Liver (tissue), 8 donors: ENCODE measurements at regions not wholly inside any gene's neighbourhood (a gene's known extent, or its start where the extent isn't known, plus 50 kb on each side); places are given as distances from the start of the nearest gene placed in this dataset.

Experiments
- DNase-seq: peaks from one replicate; pipeline ENCODE4 v3.0.0-alpha.2; 2017; ENCODE audit warnings: low spot score
- H3K27ac ChIP-seq, 2 donors: one replicate each; pipeline ENCODE4 v1.7.0; 2013; ENCODE audit warnings: inconsistent platforms in 2 of 2, low read length in 2 of 2, control low read depth in 1 of 2, low read depth in 1 of 2, mild to moderate bottlenecking in 1 of 2
- H3K27me3 ChIP-seq, 4 donors: one replicate each; pipeline versions ENCODE4 v1.6.1 to v1.7.0; 2013; ENCODE audit warnings: low read length in 3 of 4, inconsistent platforms in 1 of 4, mild to moderate bottlenecking in 1 of 4, moderate library complexity in 1 of 4; ENCODE audit not compliant: control insufficient read depth in 4 of 4, insufficient read depth in 4 of 4
- H3K36me3 ChIP-seq, 4 donors: one replicate each; pipeline versions ENCODE4 v1.6.1 to v1.7.0; 2013; ENCODE audit warnings: low read length in 3 of 4, mild to moderate bottlenecking in 3 of 4, low read depth in 1 of 4, moderate library complexity in 1 of 4; ENCODE audit not compliant: control insufficient read depth in 4 of 4, insufficient read depth in 3 of 4
- H3K4me1 ChIP-seq, 4 donors: one replicate each; pipeline versions ENCODE4 v1.6.1 to v1.7.0; 2013; ENCODE audit warnings: low read length in 3 of 4, mild to moderate bottlenecking in 3 of 4, moderate library complexity in 1 of 4; ENCODE audit not compliant: control insufficient read depth in 4 of 4, insufficient read depth in 4 of 4
- H3K4me3 ChIP-seq, 3 donors: one replicate each; pipeline versions ENCODE4 v1.6.1 to v1.7.0; 2013; ENCODE audit warnings: low read length in 3 of 3, control low read depth in 1 of 3, low read depth in 1 of 3, mild to moderate bottlenecking in 1 of 3
- H3K9ac ChIP-seq, 2 donors: one replicate each; pipeline ENCODE4 v1.7.0; 2013; ENCODE audit warnings: low read length in 2 of 2, mild to moderate bottlenecking in 2 of 2, moderate library complexity in 2 of 2, control low read depth in 1 of 2, low read depth in 1 of 2
- H3K9me3 ChIP-seq, 4 donors: one replicate each; pipeline versions ENCODE4 v1.6.1 to v1.7.0; 2013; ENCODE audit warnings: low read length in 3 of 4; ENCODE audit not compliant: control insufficient read depth in 4 of 4
- ATF3 ChIP-seq: IDR thresholded peaks from 2 replicates; pipeline ENCODE4 v1.6.1; 2016; ENCODE audit warnings: antibody characterized with exemption
- CTCF ChIP-seq: fragments of 150-350 bp; IDR thresholded peaks from 2 replicates; pipeline ENCODE4 v1.5.1; 2017; ENCODE audit warnings: improper control_type of control experiment, low read depth, low read length; ENCODE audit not compliant: missing input control
- FOXA1 ChIP-seq: IDR thresholded peaks from 2 replicates; pipeline ENCODE4 v1.6.1; 2016; ENCODE audit warnings: antibody characterized with exemption
- FOXA2 ChIP-seq: IDR thresholded peaks from 2 replicates; pipeline ENCODE4 v1.6.1; 2016; ENCODE audit warnings: antibody characterized with exemption
- GABPA ChIP-seq, 2 donors: IDR thresholded peaks in 1 of 2; conservative IDR thresholded peaks in 1 of 2; 2 replicates each; pipeline ENCODE4 v1.6.1; 2016; ENCODE audit warnings: antibody characterized with exemption in 2 of 2, mild to moderate bottlenecking in 1 of 2, moderate library complexity in 1 of 2
- HNF4A ChIP-seq, 2 donors: conservative IDR thresholded peaks; 2 replicates each; pipeline ENCODE4 v1.6.1; 2016; ENCODE audit warnings: antibody characterized with exemption in 2 of 2, mild to moderate bottlenecking in 2 of 2
- HNF4G ChIP-seq: IDR thresholded peaks from 2 replicates; pipeline ENCODE4 v1.6.1; 2016; ENCODE audit warnings: antibody characterized with exemption
- JUND ChIP-seq, 2 donors: IDR thresholded peaks; 2 replicates each; pipeline ENCODE4 v1.6.1; 2016; ENCODE audit warnings: antibody characterized with exemption in 2 of 2
- MAX ChIP-seq: IDR thresholded peaks from 2 replicates; pipeline ENCODE4 v1.6.1; 2016; ENCODE audit warnings: antibody characterized with exemption
- NR2F2 ChIP-seq: IDR thresholded peaks from 2 replicates; pipeline ENCODE4 v1.6.1; 2016; ENCODE audit warnings: antibody characterized with exemption
- RAD21 ChIP-seq, 2 donors: IDR thresholded peaks; 2 replicates each; pipeline ENCODE4 v1.6.1; 2016; ENCODE audit warnings: antibody characterized with exemption in 2 of 2, mild to moderate bottlenecking in 2 of 2
- REST ChIP-seq: IDR thresholded peaks from 2 replicates; pipeline ENCODE4 v1.6.1; 2016; ENCODE audit warnings: antibody characterized with exemption, mild to moderate bottlenecking
- RXRA ChIP-seq, 2 donors: IDR thresholded peaks; 2 replicates each; pipeline ENCODE4 v1.6.1; 2017 to 2018; ENCODE audit warnings: antibody characterized with exemption in 2 of 2, mild to moderate bottlenecking in 1 of 2
- SP1 ChIP-seq: IDR thresholded peaks from 2 replicates; pipeline ENCODE4 v1.6.1; 2018; ENCODE audit warnings: antibody characterized with exemption, mild to moderate bottlenecking
- TAF1 ChIP-seq: conservative IDR thresholded peaks from 2 replicates; pipeline ENCODE4 v1.6.1; 2016; ENCODE audit warnings: antibody characterized with exemption, mild to moderate bottlenecking
- YY1 ChIP-seq: IDR thresholded peaks from 2 replicates; pipeline ENCODE4 v1.6.1; 2016; ENCODE audit warnings: antibody characterized with exemption, mild to moderate bottlenecking
- ZBTB33 ChIP-seq: IDR thresholded peaks from 2 replicates; pipeline ENCODE4 v1.6.1; 2016; ENCODE audit warnings: antibody characterized with exemption
- WGBS: extraction: QIAGEN DNeasy Blood & Tissue Kit; methylation state at CpG from one replicate; pipeline ENCODE4 v1.1.7; 2013; 5-methylcytosine and 5-hydroxymethylcytosine counted together
- donor health status: healthy.
- donor health status: healthy.
- donor health status: healthy.
- donor health status: healthy.
- donor health status: healthy.

- Histone ChIP-seq H3K36me3 (no peaks in the 10 kb centered on the region), H3K4me1 (peaks cover 6 to 9% (median 7%) of the 10 kb centered on the region in 4 donors), H3K9ac (no peak overlapping the region), H3K27ac (no peak overlapping the region), H3K9me3 (no peaks in the 10 kb centered on the region), H3K27me3 (no peaks in the 10 kb centered on the region), H3K4me3 (no peak overlapping the region)
- TF ChIP-seq YY1 (no peak), ATF3 (no peak), ZBTB33 (no peak), JUND (IDR thresholded peaks at IDR 0.05) (no peak), GABPA (IDR thresholded peaks at IDR 0.05 in 1 of 2, conservative IDR thresholded peaks at IDR 0.05 in 1 of 2) (no peak), FOXA1 (no peak), REST (no peak), RAD21 (IDR thresholded peaks at IDR 0.05) (no peak), RXRA (IDR thresholded peaks at IDR 0.05) (no peak), NR2F2 (no peak), TAF1 (no peak), MAX (no peak), HNF4G (no peak), SP1 (no peak), HNF4A (conservative IDR thresholded peaks at IDR 0.05) (no peak), FOXA2 (no peak)
- 98% methylated on average over 1 of the region's 1 CpG for WGBS
- DNase-seq, result no peak
Observed at GRCh38 chr7:17031906-17032551, 150.2 kb upstream of the AGR3 start.

- WGBS, result 91% methylated on average over 4 of the region's 4 CpGs
Observed at GRCh38 chr7:17033245-17033644, 151.5 kb upstream of the AGR3 start.

More at GRCh38 chr7:17033245-17033644, 151.5 kb upstream of the AGR3 start:
- no peak overlapping the region for H3K9ac ChIP-seq
- H3K4me1 ChIP-seq, result peaks cover 0 to 3% (median 0%) of the 10 kb centered on the region in 4 donors
- H3K4me3 ChIP-seq, result no peak overlapping the region
- H3K36me3 ChIP-seq, result no peaks in the 10 kb centered on the region
- DNase-seq, result no peak
- H3K9me3 ChIP-seq, result no peaks in the 10 kb centered on the region
- no peaks in the 10 kb centered on the region for H3K27me3 ChIP-seq
- TF ChIP-seq GABPA (IDR thresholded peaks at IDR 0.05 in 1 of 2, conservative IDR thresholded peaks at IDR 0.05 in 1 of 2) (no peak), CTCF (no peak), TAF1 (no peak)
- no peak overlapping the region for H3K27ac ChIP-seq
